ENCODE measurements at regions not wholly inside any gene's neighbourhood (a gene's known extent, or its start where the extent isn't known, plus 50 kb on each side); places are given as distances from the start of the nearest gene placed in this dataset.

DNA sequence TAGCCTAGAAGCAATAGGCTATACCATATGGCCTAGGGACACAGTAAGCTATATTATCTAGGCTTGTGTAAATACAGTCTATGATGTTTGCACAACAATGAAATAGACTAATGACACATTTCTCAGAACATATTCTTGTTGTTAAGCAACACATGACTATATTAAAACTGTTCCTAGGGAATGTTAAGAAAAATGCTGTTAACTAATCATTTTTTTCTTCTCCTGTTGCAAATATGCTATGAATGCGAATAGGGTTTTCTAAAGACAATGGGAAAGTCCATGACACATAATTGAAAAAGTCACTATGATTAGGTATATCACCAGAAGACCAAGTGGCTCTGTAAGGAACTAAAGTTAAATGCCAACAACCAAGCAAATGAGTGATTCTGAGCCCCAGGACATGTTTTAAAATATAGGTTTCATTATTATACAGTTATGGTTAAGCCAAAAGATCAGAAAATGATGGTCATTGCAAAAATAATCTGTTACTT, 454.0 kb upstream of the SORCS1 start:
- TF ChIP-seq POLR2A (IDR thresholded peaks at IDR 0.05) (no peak), EP300 (IDR thresholded peaks at IDR 0.05) (no peak)
- TF ChIP-seq, protein P1, sequence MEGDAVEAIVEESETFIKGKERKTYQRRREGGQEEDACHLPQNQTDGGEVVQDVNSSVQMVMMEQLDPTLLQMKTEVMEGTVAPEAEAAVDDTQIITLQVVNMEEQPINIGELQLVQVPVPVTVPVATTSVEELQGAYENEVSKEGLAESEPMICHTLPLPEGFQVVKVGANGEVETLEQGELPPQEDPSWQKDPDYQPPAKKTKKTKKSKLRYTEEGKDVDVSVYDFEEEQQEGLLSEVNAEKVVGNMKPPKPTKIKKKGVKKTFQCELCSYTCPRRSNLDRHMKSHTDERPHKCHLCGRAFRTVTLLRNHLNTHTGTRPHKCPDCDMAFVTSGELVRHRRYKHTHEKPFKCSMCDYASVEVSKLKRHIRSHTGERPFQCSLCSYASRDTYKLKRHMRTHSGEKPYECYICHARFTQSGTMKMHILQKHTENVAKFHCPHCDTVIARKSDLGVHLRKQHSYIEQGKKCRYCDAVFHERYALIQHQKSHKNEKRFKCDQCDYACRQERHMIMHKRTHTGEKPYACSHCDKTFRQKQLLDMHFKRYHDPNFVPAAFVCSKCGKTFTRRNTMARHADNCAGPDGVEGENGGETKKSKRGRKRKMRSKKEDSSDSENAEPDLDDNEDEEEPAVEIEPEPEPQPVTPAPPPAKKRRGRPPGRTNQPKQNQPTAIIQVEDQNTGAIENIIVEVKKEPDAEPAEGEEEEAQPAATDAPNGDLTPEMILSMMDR (IDR thresholded peaks at IDR 0.05): no peak

All from ovary (tissue), 3 donors.